ENCODE measurements at regions not wholly inside any gene's neighbourhood (a gene's known extent, or its start where the extent isn't known, plus 50 kb on each side); places are given as distances from the start of the nearest gene placed in this dataset.

DNA sequence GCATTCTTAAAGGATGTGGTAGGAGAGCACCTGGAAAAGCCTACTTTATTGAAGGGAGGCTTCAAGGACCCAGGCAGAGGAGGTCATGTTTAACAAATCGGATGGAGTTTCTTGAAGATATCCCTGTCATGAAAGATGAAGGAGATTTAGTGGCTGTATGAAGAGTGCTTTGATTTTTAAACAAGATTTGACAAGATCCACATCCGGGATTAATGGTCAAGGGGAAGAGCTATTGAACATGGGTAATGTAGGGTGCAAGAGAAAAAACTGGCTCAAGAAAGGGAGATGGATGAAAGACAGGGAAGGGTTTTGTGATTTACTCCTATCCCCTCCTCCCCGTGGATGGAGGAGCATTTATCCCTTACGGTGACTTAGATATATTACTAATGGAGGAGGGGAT lies 113.1 kb upstream of the OSR1 start:
- no peak for TF ChIP-seq POLR2AphosphoS5 (IDR thresholded peaks at IDR 0.05)
- TF ChIP-seq, protein P1, sequence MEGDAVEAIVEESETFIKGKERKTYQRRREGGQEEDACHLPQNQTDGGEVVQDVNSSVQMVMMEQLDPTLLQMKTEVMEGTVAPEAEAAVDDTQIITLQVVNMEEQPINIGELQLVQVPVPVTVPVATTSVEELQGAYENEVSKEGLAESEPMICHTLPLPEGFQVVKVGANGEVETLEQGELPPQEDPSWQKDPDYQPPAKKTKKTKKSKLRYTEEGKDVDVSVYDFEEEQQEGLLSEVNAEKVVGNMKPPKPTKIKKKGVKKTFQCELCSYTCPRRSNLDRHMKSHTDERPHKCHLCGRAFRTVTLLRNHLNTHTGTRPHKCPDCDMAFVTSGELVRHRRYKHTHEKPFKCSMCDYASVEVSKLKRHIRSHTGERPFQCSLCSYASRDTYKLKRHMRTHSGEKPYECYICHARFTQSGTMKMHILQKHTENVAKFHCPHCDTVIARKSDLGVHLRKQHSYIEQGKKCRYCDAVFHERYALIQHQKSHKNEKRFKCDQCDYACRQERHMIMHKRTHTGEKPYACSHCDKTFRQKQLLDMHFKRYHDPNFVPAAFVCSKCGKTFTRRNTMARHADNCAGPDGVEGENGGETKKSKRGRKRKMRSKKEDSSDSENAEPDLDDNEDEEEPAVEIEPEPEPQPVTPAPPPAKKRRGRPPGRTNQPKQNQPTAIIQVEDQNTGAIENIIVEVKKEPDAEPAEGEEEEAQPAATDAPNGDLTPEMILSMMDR (IDR thresholded peaks at IDR 0.05 in 8 of 11, conservative IDR thresholded peaks at IDR 0.05 in 3 of 11), result no peak
